Head of caudate nucleus (tissue), 42 donors: ENCODE measurements at regions not wholly inside any gene's neighbourhood (a gene's known extent, or its start where the extent isn't known, plus 50 kb on each side); places are given as distances from the start of the nearest gene placed in this dataset.
"Not testable (repeated sequence)": the region's sequence is repeated elsewhere in the genome, so short reads cannot be mapped to it uniquely, and the experiment has no call there.

ENCODE experiments used
- DNase-seq, 42 donors: peaks; one replicate each; pipeline versions ENCODE4 v3.0.0 to v3.0.0-alpha.2; 2020 to 2021; ENCODE audit warnings: mixed read lengths in 7 of 42
- intact Hi-C: fragments of 100-400 bp; cut with DNase I; formaldehyde crosslinking; loops from one replicate; pipeline ENCODE4 v1.15.0; 2022

- intact Hi-C loops = no loop called here
Measured at GRCh38 chr2:184072470-184072869, 525.9 kb upstream of the ZNF804A start.

GRCh38 chr2:184078496-184078895 is 519.8 kb upstream of the ZNF804A start:
- DNase-seq = no peak
- intact Hi-C loops = no loop called here

More at GRCh38 chr2:184072470-184072869, 525.9 kb upstream of the ZNF804A start:
- no peak for DNase-seq

GRCh38 chr2:184091456-184091855 is 506.9 kb upstream of the ZNF804A start:
- intact Hi-C loops = no loop called here
- DNase-seq = no peak

- intact Hi-C loops = no loop called here
- DNase-seq = no peak
Measured at GRCh38 chr2:184113696-184114403, 484.5 kb upstream of the ZNF804A start.

- DNase-seq = no peak
- intact Hi-C loops = no loop called here
Measured at GRCh38 chr2:184114439-184114838, 483.9 kb upstream of the ZNF804A start.

DNA sequence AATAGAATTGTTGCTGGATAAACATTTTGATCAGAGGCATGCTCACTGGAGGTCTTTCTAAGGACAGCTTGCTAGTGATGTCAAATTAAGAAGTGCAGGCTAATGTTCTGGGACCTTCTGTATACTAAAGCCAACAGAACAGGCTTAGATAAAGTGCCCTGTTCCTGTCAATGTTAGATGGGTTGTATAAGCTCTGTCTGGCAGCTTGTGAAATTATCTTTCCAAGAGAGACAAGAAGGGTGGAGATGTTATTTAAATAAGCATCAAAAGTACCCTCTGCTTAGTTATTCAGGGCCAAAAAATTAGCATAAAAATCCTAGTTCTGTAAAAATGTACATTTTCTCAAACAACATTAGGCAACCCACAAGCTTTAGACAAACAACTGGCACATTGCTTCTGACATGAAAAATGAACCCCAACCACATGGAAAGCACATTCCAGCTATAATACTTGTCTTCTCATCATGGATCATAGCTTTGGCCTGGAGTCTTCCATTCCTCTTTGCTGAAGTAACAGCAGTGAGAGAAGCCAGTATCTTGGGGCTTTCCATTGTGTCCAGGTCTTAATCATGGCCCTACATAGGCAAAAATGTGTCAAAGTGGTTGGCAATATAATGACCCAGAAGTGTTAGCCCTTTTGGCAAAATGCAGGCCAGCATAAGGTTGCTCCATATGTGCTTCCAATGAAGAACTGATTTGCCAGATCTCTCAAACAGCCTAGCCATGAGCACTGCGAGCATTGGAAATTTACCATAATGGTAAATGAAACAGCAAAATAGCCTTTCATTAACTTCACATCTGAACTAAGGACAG is 478.1 kb upstream of the ZNF804A start:
- no peak for DNase-seq
- intact Hi-C loops = no loop called here

DNA sequence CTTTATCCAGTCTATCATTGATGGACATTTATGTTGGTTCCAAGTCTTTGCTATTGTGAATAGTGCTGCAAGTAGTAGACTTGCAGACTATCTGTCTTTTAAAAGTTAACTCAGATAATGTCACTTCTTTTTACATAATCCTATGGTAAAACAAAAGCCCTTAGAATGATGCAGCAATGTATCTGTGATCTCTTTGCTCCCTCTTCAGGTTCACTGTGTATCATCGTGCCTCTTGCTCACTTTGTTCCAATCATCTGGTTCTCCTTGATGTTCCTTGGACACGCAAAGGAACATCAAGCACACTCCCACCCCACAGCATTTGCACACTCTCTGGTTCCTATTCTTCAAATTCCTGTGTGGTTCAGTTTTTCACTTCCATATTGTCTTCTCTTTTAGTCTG is 472.5 kb upstream of the ZNF804A start:
- DNase-seq = no peak

GRCh38 chr2:184129073-184129472 is 469.3 kb upstream of the ZNF804A start:
- intact Hi-C loops = no loop called here
- no peak for DNase-seq

More for the DNA sequence above, 472.5 kb upstream of the ZNF804A start:
- intact Hi-C loops = no loop called here

GRCh38 chr2:184137955-184138354 is 460.4 kb upstream of the ZNF804A start:
- no peak for DNase-seq
- intact Hi-C loops = no loop called here

DNA sequence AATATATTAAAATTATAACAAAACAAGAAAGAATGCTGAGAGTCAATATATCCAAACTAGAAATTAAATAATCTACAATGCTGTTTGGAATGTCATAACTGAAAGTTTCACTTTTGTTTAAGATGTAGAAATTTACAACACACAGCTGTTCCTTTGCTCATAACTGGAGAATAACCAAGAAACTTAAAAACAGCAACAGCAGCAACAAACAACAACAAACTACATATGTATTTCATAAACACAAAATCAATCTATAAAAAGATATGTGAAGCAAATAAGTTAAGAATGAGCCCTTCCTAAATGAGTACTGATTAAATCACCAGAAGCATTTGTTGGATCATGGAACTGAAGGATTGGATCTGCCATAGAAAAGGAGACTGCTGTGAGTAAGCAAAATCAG is 456.5 kb upstream of the ZNF804A start:
- intact Hi-C loops = no loop called here
- DNase-seq = no peak

GRCh38 chr2:184154438-184154837 is 443.9 kb upstream of the ZNF804A start:
- intact Hi-C loops = no loop called here
- DNase-seq = no peak

- intact Hi-C loops = no loop called here
Measured at GRCh38 chr2:184155791-184156190, 442.5 kb upstream of the ZNF804A start.

DNA sequence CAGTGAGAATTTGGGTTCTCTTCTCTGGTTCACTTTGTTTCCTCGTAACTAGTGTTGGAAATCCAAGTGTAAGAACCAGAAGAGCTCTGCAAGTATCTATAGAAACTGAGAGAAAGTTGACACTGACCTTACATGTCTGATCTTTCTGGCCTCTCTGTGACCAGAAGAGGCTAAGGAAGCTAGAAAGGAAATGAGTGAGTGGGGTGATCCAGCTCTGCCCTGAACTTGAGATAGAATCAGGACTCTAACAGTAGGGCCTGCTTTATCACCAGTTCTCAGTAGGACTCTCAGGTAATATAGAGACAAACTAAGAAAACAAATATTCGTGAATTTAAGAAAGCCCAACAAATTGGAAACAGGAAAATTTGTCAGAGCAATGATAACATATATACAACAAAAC is 441.2 kb upstream of the ZNF804A start:
- DNase-seq = no peak
- intact Hi-C loops = no loop called here

More at GRCh38 chr2:184155791-184156190, 442.5 kb upstream of the ZNF804A start:
- no peak for DNase-seq

- intact Hi-C loops = no loop called here
- no peak for DNase-seq
Measured at GRCh38 chr2:184162426-184162825, 435.9 kb upstream of the ZNF804A start.

DNA sequence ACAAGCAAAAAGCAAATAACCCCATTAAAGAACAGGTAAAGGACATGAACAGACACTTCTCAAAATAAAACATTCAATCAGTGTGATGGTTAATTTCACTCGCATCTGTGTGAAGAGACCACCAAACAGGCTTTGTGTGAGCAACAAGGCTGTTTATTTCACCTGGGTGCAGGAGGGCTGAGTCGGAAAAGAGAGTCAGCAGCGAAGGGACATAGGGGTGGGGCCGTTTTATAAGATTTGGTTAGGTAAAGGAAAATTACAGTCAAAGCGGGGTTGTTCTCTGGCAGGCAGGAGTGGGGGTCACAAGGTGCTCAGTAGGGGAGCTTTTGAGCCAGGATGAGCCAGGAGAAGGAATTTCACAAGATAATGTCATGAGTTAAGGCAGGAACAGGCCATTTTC is 429.5 kb upstream of the ZNF804A start:
- DNase-seq, intact Hi-C loops: not testable (repeated sequence)

- intact Hi-C loops = no loop called here
- DNase-seq = no peak
Measured at GRCh38 chr2:184169366-184169765, 429.0 kb upstream of the ZNF804A start.

GRCh38 chr2:184174493-184175104 is 423.7 kb upstream of the ZNF804A start:
- intact Hi-C loops = no loop called here
- no peak for DNase-seq

DNA sequence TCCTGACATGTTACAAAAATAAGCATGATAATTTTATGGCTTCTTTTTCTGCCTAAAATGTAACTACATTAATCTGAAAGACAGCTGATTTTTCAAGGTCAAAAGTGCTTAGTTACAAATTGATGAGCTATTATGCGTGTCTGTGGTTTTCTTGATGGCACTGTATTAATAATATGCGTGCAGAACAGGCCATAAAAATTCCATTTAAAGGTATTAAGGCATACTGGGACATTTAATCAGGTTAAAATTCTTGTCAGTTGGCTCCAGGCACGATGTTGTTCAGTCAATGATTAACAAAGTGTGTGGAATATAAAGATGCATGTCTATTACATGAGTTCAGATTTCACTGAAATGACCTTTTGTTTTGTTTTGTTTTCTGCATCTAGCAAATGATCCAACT is 420.1 kb upstream of the ZNF804A start:
- intact Hi-C loops = no loop called here
- no peak for DNase-seq

DNA sequence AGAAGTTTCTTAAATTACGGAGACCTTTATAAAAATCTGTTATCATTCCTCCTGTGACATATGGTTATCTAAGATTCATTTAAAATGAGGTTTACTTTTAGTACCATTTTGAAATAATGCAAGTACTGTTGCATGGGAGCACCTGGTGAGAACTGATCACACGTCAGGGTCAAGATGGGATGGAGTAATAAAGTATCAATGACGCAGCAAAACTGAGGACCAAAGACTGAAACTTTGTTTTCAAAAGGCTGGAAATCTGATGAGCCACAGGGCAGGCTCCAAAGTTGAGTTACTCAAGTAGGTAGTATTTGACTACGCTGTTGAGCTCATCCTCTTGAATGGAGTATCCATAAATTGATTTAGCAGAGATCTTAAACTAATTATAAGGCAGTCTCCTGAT is 411.9 kb upstream of the ZNF804A start:
- DNase-seq = no peak
- intact Hi-C loops = no loop called here

GRCh38 chr2:184187421-184187971 is 410.8 kb upstream of the ZNF804A start:
- DNase-seq = no peak
- intact Hi-C loops = no loop called here
